HCT116 (cell line): ENCODE measurements at regions not wholly inside any gene's neighbourhood (a gene's known extent, or its start where the extent isn't known, plus 50 kb on each side); places are given as distances from the start of the nearest gene placed in this dataset.

Experiments used
- EZH2 ChIP-seq: fragments of 200-600 bp; sonication (generic); IDR thresholded peaks from 2 replicates; pipeline ENCODE4 v1.6.1; 2017; ENCODE audit warnings: antibody characterized with exemption, mixed run types
- POLR2A ChIP-seq: IDR thresholded peaks from 2 replicates; pipeline ENCODE4 v1.7.0; 2011; ENCODE audit warnings: borderline replicate concordance; ENCODE audit not compliant: insufficient read depth, insufficient read length; ENCODE audit errors: extremely low read depth
- TCF7L2 ChIP-seq: IDR thresholded peaks from 2 replicates; pipeline ENCODE4 v1.7.0; 2011; ENCODE audit warnings: borderline replicate concordance, inconsistent platforms; ENCODE audit not compliant: insufficient read depth, insufficient read length; ENCODE audit errors: extremely low read depth
- TF ChIP-seq, protein P1 (sequence below), 3 experiments: fragments of 200-600 bp in 1 of 3; sonication (generic) in 1 of 3; IDR thresholded peaks in 2 of 3; conservative IDR thresholded peaks in 1 of 3; 2 replicates each; pipeline ENCODE4 v1.5.1; 2012 to 2017; ENCODE audit warnings: low read depth in 2 of 3, low read length in 2 of 3, antibody characterized with exemption in 1 of 3, borderline replicate concordance in 1 of 3, control low read depth in 1 of 3, mild to moderate bottlenecking in 1 of 3, mixed read lengths in 1 of 3, mixed run types in 1 of 3, moderate library complexity in 1 of 3; ENCODE audit not compliant: insufficient read depth in 1 of 3

DNA sequence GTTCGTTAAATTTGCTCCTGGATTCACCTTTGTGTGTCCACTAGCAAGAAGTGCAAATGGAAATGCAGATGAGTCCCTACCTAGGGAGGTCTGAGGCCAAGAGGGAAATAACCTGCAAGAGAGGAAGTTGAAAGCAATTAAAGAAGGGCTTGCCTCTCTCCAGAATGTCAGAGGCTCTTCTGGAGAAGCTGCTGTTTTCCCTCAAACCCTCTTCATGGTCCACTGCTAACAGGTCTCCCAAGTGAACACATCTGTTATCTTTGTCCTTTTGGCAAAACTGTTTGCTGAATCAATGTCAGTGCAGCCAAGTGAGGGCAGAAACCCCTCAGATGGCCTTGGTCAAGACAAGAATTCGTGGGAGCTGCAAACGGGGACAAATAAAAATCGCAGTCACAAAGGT is 177.3 kb upstream of the PLXNA2 start:
- TF ChIP-seq, protein P1, sequence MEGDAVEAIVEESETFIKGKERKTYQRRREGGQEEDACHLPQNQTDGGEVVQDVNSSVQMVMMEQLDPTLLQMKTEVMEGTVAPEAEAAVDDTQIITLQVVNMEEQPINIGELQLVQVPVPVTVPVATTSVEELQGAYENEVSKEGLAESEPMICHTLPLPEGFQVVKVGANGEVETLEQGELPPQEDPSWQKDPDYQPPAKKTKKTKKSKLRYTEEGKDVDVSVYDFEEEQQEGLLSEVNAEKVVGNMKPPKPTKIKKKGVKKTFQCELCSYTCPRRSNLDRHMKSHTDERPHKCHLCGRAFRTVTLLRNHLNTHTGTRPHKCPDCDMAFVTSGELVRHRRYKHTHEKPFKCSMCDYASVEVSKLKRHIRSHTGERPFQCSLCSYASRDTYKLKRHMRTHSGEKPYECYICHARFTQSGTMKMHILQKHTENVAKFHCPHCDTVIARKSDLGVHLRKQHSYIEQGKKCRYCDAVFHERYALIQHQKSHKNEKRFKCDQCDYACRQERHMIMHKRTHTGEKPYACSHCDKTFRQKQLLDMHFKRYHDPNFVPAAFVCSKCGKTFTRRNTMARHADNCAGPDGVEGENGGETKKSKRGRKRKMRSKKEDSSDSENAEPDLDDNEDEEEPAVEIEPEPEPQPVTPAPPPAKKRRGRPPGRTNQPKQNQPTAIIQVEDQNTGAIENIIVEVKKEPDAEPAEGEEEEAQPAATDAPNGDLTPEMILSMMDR (IDR thresholded peaks at IDR 0.05 in 2 of 3, conservative IDR thresholded peaks at IDR 0.05 in 1 of 3; ENCODE audit: borderline replicate concordance in 1 of 3, insufficient read depth in 1 of 3, low read depth in 2 of 3, low read length in 2 of 3), result no peak
- TF ChIP-seq EZH2 (no peak), POLR2A (no peak), TCF7L2 (no peak)
